Gastrocnemius medialis (tissue), 4 donors: ENCODE measurements at regions not wholly inside any gene's neighbourhood (a gene's known extent, or its start where the extent isn't known, plus 50 kb on each side); places are given as distances from the start of the nearest gene placed in this dataset.

Source experiments
- ATAC-seq, 2 donors: fragments of 150-250 bp; one replicate each; pipeline ENCODE4 v1.9.1; 2016
- DNase-seq, 2 donors: peaks; one replicate each; pipeline ENCODE4 v3.0.0-alpha.2; 2019
- H3K27ac ChIP-seq, 4 donors: fragments of 200-600 bp; sonication (generic); 1 replicate in 1 of 4; 2 replicates in 3 of 4; pipeline ENCODE4 v1.5.1; 2016 to 2018; ENCODE audit warnings: mild to moderate bottlenecking in 2 of 4, moderate library complexity in 1 of 4
- H3K27me3 ChIP-seq, 3 donors: fragments of 200-600 bp; sonication (generic) in 2 of 3; 1 replicate in 1 of 3; 2 replicates in 2 of 3; pipeline versions ENCODE4 v1.5.1 to v1.6.0; 2016 to 2019; ENCODE audit warnings: mild to moderate bottlenecking in 1 of 3, moderate library complexity in 1 of 3
- H3K36me3 ChIP-seq, 2 donors: fragments of 200-600 bp; sonication (generic) in 1 of 2; one replicate each; pipeline ENCODE4 v1.5.1; 2017 to 2018
- H3K4me1 ChIP-seq, 2 donors: fragments of 200-600 bp; sonication (generic) in 1 of 2; one replicate each; pipeline ENCODE4 v1.5.1; 2016 to 2017; ENCODE audit warnings: mild to moderate bottlenecking in 2 of 2
- H3K4me3 ChIP-seq, 4 donors: fragments of 200-600 bp; sonication (generic) in 3 of 4; 1 replicate in 1 of 4; 2 replicates in 3 of 4; pipeline ENCODE4 v1.5.1; 2016 to 2019; ENCODE audit warnings: mild to moderate bottlenecking in 2 of 4
- H3K9me3 ChIP-seq, 3 donors: fragments of 200-600 bp; sonication (generic) in 2 of 3; 1 replicate in 1 of 3; 2 replicates in 2 of 3; pipeline ENCODE4 v1.5.1; 2016 to 2019
- CTCF ChIP-seq, 5 experiments: fragments of 450-650 bp in 3 of 5; fragments of 200-600 bp in 2 of 5; sonication (generic) in 2 of 5; IDR thresholded peaks in 4 of 5; conservative IDR thresholded peaks in 1 of 5; 1 replicate in 4 of 5; 2 replicates in 1 of 5; pipeline ENCODE4 v1.5.1; 2016 to 2019; ENCODE audit warnings: antibody characterized with exemption in 5 of 5, mild to moderate bottlenecking in 3 of 5, moderate library complexity in 3 of 5
- POLR2A ChIP-seq, 2 donors: fragments of 450-650 bp; IDR thresholded peaks; one replicate each; pipeline ENCODE4 v1.6.1; 2017; ENCODE audit warnings: antibody characterized with exemption in 2 of 2, mild to moderate bottlenecking in 2 of 2, moderate library complexity in 2 of 2
- in situ Hi-C, 4 donors: fragments of 200-750 bp; cut with MboI; loops; one replicate each; pipeline versions ENCODE4 v1.15.0 to v1.8.0; 2017; ENCODE audit warnings: low sequenced_read_pairs in 4 of 4
- intact Hi-C: fragments of 100-400 bp; cut with DNase I; formaldehyde crosslinking; loops from one replicate; pipeline ENCODE4 v1.15.1; 2023; ENCODE audit warnings: low total_unique reads

- no peaks in the 10 kb centered on the region for H3K9me3 ChIP-seq
- no peak overlapping the region for H3K4me3 ChIP-seq
- ATAC-seq, result no peak
- no peaks in the 10 kb centered on the region for H3K4me1 ChIP-seq
- H3K27ac ChIP-seq, result no peak overlapping the region
- no peak for DNase-seq
- TF ChIP-seq CTCF (IDR thresholded peaks at IDR 0.05 in 4 of 5, conservative IDR thresholded peaks at IDR 0.05 in 1 of 5), result no peak
- no peak for TF ChIP-seq POLR2A (IDR thresholded peaks at IDR 0.05)
- peaks cover 0 to 5% of the 10 kb centered on the region in 2 donors for H3K36me3 ChIP-seq
- in situ Hi-C loops (no loop called here), intact Hi-C loops (no loop called here)
- no peaks in the 10 kb centered on the region for H3K27me3 ChIP-seq
Measured at GRCh38 chr1:184900507-184900906, 73.8 kb downstream of the NIBAN1 start.

- intact Hi-C loops, result no loop called here
- no peak overlapping the region for H3K27ac ChIP-seq
Measured at GRCh38 chr1:184896000-184896399, 78.3 kb downstream of the NIBAN1 start.

GRCh38 chr1:184895086-184895485 lies 79.2 kb downstream of the NIBAN1 start:
- DNase-seq, result no peak
- Histone ChIP-seq H3K27me3 (no peaks in the 10 kb centered on the region), H3K4me3 (no peak overlapping the region), H3K9me3 (no peaks in the 10 kb centered on the region), H3K27ac (no peak overlapping the region), H3K36me3 (peaks cover 0 to 5% of the 10 kb centered on the region in 2 donors), H3K4me1 (peaks cover 17 to 30% of the 10 kb centered on the region in 2 donors)
- in situ Hi-C loops (no loop called here), intact Hi-C loops (no loop called here)
- TF ChIP-seq POLR2A (IDR thresholded peaks at IDR 0.05) (no peak), CTCF (IDR thresholded peaks at IDR 0.05 in 4 of 5, conservative IDR thresholded peaks at IDR 0.05 in 1 of 5) (no peak)
- no peak for ATAC-seq

More at GRCh38 chr1:184896000-184896399, 78.3 kb downstream of the NIBAN1 start:
- TF ChIP-seq CTCF (IDR thresholded peaks at IDR 0.05 in 4 of 5, conservative IDR thresholded peaks at IDR 0.05 in 1 of 5), result no peak
- no peak for TF ChIP-seq POLR2A (IDR thresholded peaks at IDR 0.05)
- Histone ChIP-seq H3K4me3 (no peak overlapping the region), H3K27me3 (no peaks in the 10 kb centered on the region), H3K36me3 (peaks cover 0 to 5% of the 10 kb centered on the region in 2 donors), H3K4me1 (peaks cover 9 to 21% of the 10 kb centered on the region in 2 donors), H3K9me3 (no peaks in the 10 kb centered on the region)
- in situ Hi-C loops, result no loop called here
- DNase-seq (no peak), ATAC-seq (no peak)

GRCh38 chr1:184893695-184894094 lies 80.6 kb downstream of the NIBAN1 start:
- in situ Hi-C loops (no loop called here), intact Hi-C loops (loop anchor here (2.0 kb wide), 1 partner anchor 81 kb away; the partner anchor contains the start of gene NIBAN1)
- peak; percentile 27 to 57 for ATAC-seq

More at GRCh38 chr1:184893695-184894094, 80.6 kb downstream of the NIBAN1 start:
- H3K27ac ChIP-seq, result peak overlapping the region in 3 of 4 donors; percentile 20 to 38 (median 37)
- peaks cover 31 to 44% of the 10 kb centered on the region in 2 donors for H3K4me1 ChIP-seq
- TF ChIP-seq CTCF (IDR thresholded peaks at IDR 0.05 in 4 of 5, conservative IDR thresholded peaks at IDR 0.05 in 1 of 5) (no peak), POLR2A (IDR thresholded peaks at IDR 0.05) (no peak)
- H3K9me3 ChIP-seq, result no peaks in the 10 kb centered on the region
- H3K27me3 ChIP-seq, result no peaks in the 10 kb centered on the region
- H3K36me3 ChIP-seq, result peaks cover 0 to 5% of the 10 kb centered on the region in 2 donors
- H3K4me3 ChIP-seq, result no peak overlapping the region
- DNase-seq, result no peak
